ENCODE measurements at regions not wholly inside any gene's neighbourhood (a gene's known extent, or its start where the extent isn't known, plus 50 kb on each side); places are given as distances from the start of the nearest gene placed in this dataset.

DNA sequence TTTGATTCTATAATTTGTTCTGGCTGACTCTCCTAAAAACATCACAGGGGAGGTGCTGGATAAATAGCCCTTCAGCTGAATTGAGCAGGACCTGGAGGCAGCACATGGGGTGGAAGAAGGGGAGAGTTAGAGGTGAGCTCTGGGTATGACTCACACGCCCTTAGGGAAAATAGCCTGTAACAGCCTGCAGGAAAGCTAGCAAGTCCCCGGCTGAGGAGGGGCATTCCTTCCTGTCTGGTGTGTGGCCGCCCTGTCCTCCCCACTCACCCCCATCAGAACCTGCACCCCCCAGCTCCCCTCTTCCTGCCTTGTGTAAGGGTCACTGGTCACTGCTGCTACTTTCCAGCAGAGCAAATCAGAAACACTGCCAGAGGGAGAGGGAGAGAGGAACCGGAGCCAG lies 187.4 kb downstream of the C16orf95 start:
- DNase-seq (ENCODE audit: low read depth in 4 of 4, low spot score in 2 of 4), result no peak

DNA sequence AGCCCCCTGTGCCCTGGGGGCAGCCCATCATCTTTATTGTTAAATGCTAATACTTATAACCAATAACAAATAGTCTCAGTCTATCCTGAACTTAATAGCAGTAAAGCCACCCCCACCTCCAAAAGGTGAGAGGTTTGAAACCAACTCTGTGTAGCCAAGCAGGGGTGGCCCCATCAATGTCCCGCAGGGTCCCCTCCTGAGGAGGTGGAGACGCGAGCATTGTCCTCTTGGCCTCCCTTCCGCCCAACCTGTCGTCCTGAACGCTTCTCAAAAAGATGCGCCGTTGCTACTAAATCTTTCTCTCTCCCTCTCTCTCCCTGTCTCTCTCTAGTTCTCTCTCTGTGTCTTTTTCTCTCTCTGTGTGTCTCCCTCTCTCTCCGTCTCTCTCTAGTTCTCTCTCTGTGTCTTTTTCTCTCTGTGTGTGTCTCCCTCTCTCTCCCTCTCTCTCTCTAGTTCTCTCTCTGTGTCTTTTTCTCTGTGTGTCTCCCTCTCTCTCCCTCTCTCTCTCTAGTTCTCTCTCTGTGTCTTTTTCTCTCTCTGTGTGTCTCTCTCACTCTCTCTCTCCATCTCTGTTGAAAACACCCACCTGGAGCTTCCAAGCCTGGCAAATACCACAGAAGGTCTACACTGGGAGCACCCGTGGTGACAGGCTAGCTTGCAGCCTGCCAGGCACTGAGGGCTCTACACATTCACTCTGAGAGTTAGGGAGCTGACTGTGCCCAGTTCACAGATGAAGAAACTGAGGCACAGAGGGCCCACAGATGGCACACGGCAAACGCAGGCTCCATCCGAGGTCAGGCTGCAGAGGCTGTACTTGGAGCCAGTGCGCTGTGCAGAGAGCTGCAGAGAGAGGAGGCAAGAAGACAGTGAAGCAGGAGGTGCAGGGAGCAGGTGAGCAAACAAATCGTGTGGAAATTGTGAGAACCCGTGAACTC lies 185.9 kb downstream of the C16orf95 start:
- DNase-seq (ENCODE audit: low read depth in 4 of 4, low spot score in 2 of 4), result no peak

DNA sequence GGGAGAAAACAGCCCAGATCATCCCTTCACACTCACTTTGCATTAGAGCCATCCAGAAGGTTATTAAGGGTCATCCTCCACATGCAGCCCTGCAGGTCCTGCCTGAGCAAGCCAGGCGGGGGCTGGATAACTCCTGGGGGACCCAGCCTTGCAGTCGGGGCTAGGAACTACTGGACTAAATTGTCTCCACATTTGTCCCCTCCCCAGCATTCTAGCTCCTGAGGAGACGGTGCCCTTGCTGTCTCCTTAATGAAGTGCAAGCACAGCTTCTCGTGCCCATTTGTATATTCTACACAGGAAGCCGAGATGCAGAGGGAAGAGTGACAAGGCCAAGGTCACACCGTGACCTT lies 185.2 kb downstream of the C16orf95 start:
- no peak for DNase-seq (ENCODE audit: low read depth in 4 of 4, low spot score in 2 of 4)

DNA sequence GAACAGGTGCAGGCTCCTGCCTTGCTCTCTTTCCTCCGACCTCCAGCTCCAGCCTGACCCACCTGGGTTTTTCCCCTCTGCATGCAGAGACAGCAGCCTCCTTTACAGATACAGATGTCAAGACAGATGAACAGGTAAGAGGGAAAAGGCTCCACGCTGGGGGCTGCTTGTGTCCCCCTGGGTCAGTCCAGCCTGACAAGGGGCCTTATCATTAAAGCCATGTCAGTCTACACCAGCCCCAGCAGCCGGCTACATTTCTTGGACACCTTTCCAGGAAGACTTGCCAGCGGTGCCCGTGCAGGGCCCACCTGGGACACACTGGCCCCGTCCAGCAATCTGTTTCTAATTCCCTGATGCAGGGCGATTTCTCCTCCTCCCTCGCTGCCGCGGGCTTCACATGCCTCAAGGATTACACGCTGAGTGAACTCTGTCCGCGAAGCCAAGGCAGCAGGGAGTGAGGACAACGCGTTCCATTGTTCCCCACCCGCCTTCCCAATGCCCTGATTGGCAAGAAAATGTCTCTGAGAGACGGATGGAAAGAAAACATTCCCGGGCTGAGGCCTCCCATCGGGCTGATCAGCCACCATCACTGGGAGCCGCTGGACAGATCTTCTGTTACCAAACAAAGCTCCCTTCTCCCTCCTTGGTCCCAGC lies 184.7 kb downstream of the C16orf95 start:
- DNase-seq (ENCODE audit: low read depth in 4 of 4, low spot score in 2 of 4), result no peak

GRCh38 chr16:87133112-87133850 lies 183.9 kb downstream of the C16orf95 start:
- no peak for DNase-seq (ENCODE audit: low read depth in 4 of 4, low spot score in 2 of 4)

DNA sequence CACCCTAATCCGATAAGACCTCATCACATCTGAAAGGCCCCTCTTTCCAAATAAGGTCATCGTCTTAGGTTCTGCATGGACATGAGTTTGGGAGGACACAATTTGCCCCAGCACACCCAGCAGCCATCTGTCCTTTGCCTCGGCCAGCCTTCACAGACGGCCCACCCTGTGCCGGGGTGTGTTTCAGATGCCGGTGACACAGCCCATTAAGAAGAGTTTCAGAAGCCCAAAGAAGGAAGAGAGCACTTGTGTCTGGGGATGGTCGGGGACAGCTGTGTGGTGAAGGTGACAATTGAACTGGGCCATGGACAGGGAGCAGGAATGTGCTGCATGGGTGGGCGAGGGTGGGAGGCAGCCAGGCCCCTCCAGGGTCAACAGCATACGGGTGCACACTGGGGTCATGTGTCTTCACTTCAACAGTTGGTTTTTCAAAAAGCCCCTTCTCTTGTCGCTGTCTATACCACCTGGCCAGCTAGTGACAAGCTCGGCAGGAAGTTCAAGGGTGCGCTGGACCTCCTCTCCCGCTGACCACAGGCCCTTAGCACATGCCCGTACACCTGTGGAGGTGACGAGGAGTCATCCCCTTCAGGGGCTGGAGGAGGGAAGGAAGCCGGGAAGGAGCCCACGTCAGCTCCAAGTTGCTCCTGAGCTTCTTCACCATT lies 183.1 kb downstream of the C16orf95 start:
- no peak for DNase-seq (ENCODE audit: low read depth in 4 of 4, low spot score in 2 of 4)

GRCh38 chr16:87134628-87134995 lies 182.6 kb downstream of the C16orf95 start:
- no peak for DNase-seq (ENCODE audit: low read depth in 4 of 4, low spot score in 2 of 4)

GRCh38 chr16:87135246-87136030 lies 181.8 kb downstream of the C16orf95 start:
- DNase-seq (ENCODE audit: low read depth in 4 of 4, low spot score in 2 of 4), result no peak

DNA sequence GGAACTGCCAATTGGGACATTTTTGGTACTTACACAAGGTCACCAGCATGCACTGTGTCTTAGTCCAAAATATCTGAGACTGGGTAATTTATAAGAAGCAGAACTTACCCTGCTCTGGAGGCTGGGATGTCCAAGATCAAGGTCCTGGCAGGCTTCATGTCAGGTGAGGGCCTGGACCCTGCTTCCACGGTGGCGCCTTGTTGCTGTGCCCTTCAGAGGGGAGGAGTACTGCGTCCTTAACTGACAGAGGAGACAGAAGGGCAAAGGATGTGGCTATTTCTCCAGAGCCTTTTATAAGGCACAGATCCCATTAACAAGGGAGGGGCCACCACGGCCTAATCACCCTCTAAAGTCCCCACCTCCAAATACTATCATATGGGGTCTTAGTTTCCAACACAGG lies 178.9 kb downstream of the C16orf95 start:
- DNase-seq (ENCODE audit: low read depth in 4 of 4, low spot score in 2 of 4), result no peak

- no peak for DNase-seq (ENCODE audit: low read depth in 4 of 4, low spot score in 2 of 4)
Measured at GRCh38 chr16:87138738-87139267, 178.4 kb downstream of the C16orf95 start.

DNA sequence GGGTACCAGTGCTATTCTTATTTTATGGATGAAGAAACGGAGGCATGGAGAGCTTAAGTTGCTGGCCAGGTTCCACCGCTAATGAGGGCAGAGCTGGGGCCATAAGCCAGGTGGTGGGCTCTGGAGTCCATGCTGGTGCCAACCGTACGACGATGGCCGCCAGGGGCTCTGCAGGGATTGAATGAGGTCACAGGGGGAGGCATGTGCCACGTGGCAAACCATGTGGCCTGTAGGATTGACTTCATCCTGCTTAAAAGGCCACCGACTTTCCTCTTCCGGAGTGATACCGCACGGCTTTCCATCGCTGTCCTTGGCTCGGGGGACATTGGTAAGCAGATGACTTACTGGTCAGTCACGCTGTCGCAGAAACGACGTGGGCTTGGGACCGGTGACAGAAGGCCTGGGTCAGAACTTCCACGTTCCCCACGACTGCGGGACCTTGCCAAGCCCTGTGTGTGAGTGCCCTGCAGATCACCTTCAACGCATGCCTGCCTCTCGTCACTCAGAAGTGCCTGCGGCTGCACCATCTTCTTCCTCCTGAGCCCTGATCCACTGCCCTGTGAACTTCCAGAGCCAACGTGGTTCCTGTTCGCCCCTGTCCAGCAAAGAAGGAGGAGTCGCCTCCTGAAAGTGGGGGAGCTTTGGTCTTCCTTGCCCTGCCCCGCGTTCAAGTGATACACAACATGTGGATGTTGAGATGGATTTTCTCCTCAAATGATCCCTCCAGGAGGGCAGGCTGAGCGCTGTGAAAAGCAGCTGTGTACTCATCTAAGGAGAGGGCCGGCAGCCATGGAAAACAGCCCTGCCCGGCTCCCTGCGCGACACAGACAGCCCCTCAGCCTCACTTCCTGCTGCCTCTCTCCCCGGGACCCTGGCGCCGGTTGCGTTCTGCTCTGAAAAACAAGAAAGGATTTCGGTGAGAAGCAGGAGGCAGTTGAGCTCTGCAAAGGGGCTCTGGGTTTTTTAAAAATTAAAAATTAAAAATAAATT lies 176.7 kb downstream of the C16orf95 start:
- DNase-seq (ENCODE audit: low read depth in 4 of 4, low spot score in 2 of 4), result no peak

DNA sequence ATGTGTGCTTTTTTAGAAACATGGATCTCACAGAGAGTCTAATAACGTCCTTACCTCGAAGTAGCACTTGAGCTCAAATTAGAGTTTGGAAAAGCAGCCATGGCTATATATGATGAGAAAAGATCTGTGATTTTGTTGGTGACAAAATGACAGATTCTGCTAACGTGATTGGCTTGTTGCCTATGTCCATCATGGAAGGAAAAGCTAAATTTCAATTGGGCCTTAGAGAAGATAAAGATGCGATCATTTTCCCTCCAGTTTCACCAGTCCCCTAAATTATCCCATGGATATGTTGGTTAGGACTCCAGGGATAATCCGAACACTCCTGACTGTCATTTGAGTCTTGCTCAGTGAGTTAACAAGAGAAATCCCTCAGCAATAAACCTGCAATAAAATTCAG lies 175.8 kb downstream of the C16orf95 start:
- DNase-seq (ENCODE audit: low read depth in 4 of 4, low spot score in 2 of 4), result no peak

DNA sequence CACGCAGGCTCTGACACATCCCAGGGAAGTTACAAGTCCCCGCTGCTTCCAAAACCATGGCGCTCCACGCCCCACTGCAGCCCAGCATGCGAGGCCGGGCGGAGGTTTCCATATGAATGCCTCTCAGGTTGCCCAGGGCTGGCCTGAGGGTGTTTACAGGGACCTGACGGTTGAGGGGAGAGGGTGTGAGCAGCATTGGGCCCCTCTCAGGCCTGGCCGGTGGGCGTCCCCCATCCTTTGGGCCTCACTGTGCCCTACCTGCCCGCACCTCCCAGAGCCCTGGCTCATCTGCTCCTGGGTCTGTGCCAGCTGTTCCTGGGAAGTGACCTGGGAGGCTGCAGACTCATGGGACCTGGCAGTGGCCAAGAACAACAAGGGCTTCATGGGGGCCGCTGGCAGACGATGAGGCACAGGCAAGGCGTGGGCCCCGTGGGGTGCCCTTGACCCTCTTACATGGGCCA lies 173.5 kb downstream of the C16orf95 start:
- no peak for DNase-seq (ENCODE audit: low read depth in 4 of 4, low spot score in 2 of 4)

DNA sequence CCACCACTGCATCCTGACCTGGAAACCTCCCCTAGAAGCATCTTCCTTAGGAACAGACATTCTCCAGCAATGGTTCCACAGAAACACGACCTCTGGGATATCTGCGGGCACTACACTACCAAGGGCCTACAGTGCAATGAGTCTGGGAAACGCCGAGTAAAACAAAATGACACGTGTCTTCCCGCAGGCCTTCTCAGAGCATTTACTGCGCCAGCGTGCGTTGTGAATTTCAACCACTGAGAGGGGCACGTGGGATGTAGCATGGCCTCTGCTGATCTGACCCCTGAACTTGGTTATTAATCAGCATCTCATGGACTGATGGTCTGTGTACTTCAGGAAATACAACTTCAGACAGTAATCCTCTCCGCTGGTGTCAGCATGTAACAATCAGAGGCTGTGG lies 173.0 kb downstream of the C16orf95 start:
- DNase-seq (ENCODE audit: low read depth in 4 of 4, low spot score in 2 of 4), result no peak

- DNase-seq (ENCODE audit: low read depth in 4 of 4, low spot score in 2 of 4), result no peak
Measured at GRCh38 chr16:87145181-87146176, 171.7 kb downstream of the C16orf95 start.

DNA sequence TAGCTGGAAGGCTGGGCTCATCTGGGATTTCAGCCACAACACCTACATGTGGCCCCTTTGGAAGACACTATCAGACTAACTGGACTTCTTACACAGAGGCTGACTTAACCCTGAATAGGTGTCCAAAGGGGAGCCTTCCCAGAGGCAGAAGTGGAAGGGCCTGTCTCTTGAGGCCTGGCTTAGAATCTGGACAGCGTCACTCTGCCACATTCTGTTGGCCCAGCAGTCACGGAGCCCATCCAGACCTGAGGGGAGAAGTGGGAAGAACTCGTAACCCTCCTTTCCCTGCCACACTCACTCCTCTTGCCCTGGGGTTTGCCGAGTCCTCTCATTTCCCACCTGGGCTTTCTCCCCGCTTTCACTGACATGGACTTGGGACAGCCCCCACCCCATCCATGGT lies 170.5 kb downstream of the C16orf95 start:
- DNase-seq (ENCODE audit: low read depth in 4 of 4, low spot score in 2 of 4), result no peak

DNA sequence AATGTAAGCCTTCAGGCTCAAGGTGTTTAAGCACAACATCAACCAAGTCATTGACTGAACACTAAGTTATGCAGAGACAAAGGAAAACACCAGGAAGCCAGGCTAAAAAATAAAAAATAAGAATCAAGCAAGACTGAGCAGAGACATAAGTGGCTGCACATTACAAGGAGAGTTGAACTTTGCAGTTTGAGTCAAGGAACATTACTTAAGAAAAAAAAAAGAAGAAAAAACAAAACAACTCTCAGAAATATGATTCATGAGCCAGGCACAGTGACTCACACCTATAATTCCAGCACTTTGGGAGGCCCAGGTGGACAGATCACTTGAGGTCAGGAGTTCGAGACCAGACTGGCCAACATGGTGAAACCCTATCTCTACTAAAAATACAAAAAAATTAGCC lies 168.1 kb downstream of the C16orf95 start:
- DNase-seq (ENCODE audit: low read depth in 4 of 4, low spot score in 2 of 4), result no peak

All from left renal cortex interstitium (tissue), 4 donors.